Ovary (tissue), 3 donors: ENCODE measurements at regions not wholly inside any gene's neighbourhood (a gene's known extent, or its start where the extent isn't known, plus 50 kb on each side); places are given as distances from the start of the nearest gene placed in this dataset.

Experiments used
- CTCF ChIP-seq, 3 donors: fragments of 450-650 bp in 2 of 3; fragments of 200-600 bp in 1 of 3; IDR thresholded peaks; one replicate each; pipeline versions ENCODE4 v1.5.1 to v1.8.0; 2016 to 2022; ENCODE audit warnings: antibody characterized with exemption in 3 of 3, mild to moderate bottlenecking in 1 of 3
- EP300 ChIP-seq: sonication (generic); formaldehyde crosslinking; IDR thresholded peaks from one replicate; pipeline ENCODE4 v1.6.1; 2017; ENCODE audit warnings: antibody characterized with exemption
- POLR2A ChIP-seq: fragments of 450-650 bp; IDR thresholded peaks from one replicate; pipeline ENCODE4 v1.6.1; 2017; ENCODE audit warnings: antibody characterized with exemption, mild to moderate bottlenecking, moderate library complexity
- donor health status: DM: no; HTN: no; CAD: no.

GRCh38 chr2:187959821-187960220 lies 331.9 kb upstream of the GULP1 start:
- TF ChIP-seq CTCF (IDR thresholded peaks at IDR 0.05): no peak
- no peak for TF ChIP-seq EP300
- TF ChIP-seq POLR2A: no peak
